Activated CD4-positive, alpha-beta T cell treated with anti-CD3 and anti-CD28 coated beads, Interleukin-2, Interleukin-4, amounts not matched to agents 100 ng/mL and 50 ng/mL, durations not matched to agents 16 hours and 8 hours (primary cell): ENCODE measurements at regions not wholly inside any gene's neighbourhood (a gene's known extent, or its start where the extent isn't known, plus 50 kb on each side); places are given as distances from the start of the nearest gene placed in this dataset.

Source experiments
- DNase-seq: peaks from one replicate; pipeline ENCODE4 v3.0.0-alpha.2; 2020; ENCODE audit warnings: low spot score

- DNase-seq = no peak
Measured at GRCh38 chr2:53259395-53260009, 508.1 kb upstream of the CHAC2 start.

GRCh38 chr2:53257287-53257686, 510.3 kb upstream of the CHAC2 start:
- no peak for DNase-seq

GRCh38 chr2:53253244-53253643, 514.4 kb upstream of the CHAC2 start:
- DNase-seq = no peak

- no peak for DNase-seq
Measured at GRCh38 chr2:53252115-53252514, 515.5 kb upstream of the CHAC2 start.

GRCh38 chr2:53247956-53248735, 519.5 kb upstream of the CHAC2 start:
- no peak for DNase-seq

- no peak for DNase-seq
Measured at GRCh38 chr2:53243430-53243829, 524.2 kb upstream of the CHAC2 start.

GRCh38 chr2:53242090-53242489, 525.5 kb upstream of the CHAC2 start:
- DNase-seq = no peak

- no peak for DNase-seq
Measured at GRCh38 chr2:53235836-53236582, 531.6 kb upstream of the CHAC2 start.

GRCh38 chr2:53234548-53234903, 533.1 kb upstream of the CHAC2 start:
- DNase-seq = no peak

- DNase-seq = no peak
Measured at GRCh38 chr2:53233759-53234547, 533.7 kb upstream of the CHAC2 start.

- no peak for DNase-seq
Measured at GRCh38 chr2:53231908-53232307, 535.7 kb upstream of the CHAC2 start.

- no peak for DNase-seq
Measured at GRCh38 chr2:53230691-53231090, 536.9 kb upstream of the CHAC2 start.

- DNase-seq = no peak
Measured at GRCh38 chr2:53227535-53227934, 540.1 kb upstream of the CHAC2 start.

GRCh38 chr2:53220969-53221368, 546.6 kb upstream of the CHAC2 start:
- no peak for DNase-seq

- no peak for DNase-seq
Measured at GRCh38 chr2:53217250-53217649, 550.4 kb upstream of the CHAC2 start.

- no peak for DNase-seq
Measured at GRCh38 chr2:53216805-53217204, 550.8 kb upstream of the CHAC2 start.

GRCh38 chr2:53212576-53212975, 555.0 kb upstream of the CHAC2 start:
- no peak for DNase-seq

- DNase-seq = no peak
Measured at GRCh38 chr2:53211201-53211774, 556.3 kb upstream of the CHAC2 start.

- no peak for DNase-seq
Measured at GRCh38 chr2:53210538-53210937, 557.1 kb upstream of the CHAC2 start.

- no peak for DNase-seq
Measured at GRCh38 chr2:53209679-53210458, 557.7 kb upstream of the CHAC2 start.

- DNase-seq = no peak
Measured at GRCh38 chr2:53208815-53209214, 558.8 kb upstream of the CHAC2 start.
